ENCODE measurements at regions not wholly inside any gene's neighbourhood (a gene's known extent, or its start where the extent isn't known, plus 50 kb on each side); places are given as distances from the start of the nearest gene placed in this dataset.

DNA sequence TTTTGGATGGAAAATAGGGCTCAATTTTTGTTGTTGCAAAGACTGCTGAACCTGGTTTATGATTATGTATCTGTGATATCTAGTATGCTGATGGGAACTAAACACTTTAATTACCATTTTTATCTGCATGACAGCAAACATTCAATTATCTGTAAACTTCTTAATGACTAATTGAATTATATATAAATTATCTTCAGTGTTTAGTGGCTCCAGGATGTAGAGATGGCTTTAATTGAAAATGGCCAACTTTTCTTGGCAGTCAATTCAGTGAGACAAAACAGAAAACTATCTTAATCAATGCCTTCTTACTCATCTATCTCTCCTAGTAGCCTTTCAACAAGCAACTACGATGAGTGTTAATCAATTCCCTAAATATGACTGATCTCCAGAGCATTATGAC is 591.3 kb downstream of the HACE1 start:
- WGBS (ENCODE audit: insufficient coverage, low coverage, missing lambda C conversion rate), result 0% methylated on average over 1 of the region's 1 CpG
- in situ Hi-C loops (cut with MboI) (no loop called here), intact Hi-C loops (cut with micrococcal nuclease) (no loop called here)
- ChIA-PET CTCF (ENCODE audit: low intra/inter-chr PET ratio) (no interaction called here), POLR2A (no interaction called here)
- no peaks in the 10 kb centered on the region for H3K36me3 ChIP-seq (ENCODE audit: control insufficient read depth, insufficient read depth, low read length)
- no peak for DNase-seq (ENCODE audit: extremely low read depth in 1 of 4, low spot score in 3 of 4)
- no peaks in the 10 kb centered on the region for H3K27me3 ChIP-seq (ENCODE audit: control insufficient read depth in 2 of 2, insufficient read depth in 2 of 2, low read length in 2 of 2)
- no peak overlapping the region for H3K4me3 ChIP-seq
- ATAC-seq, result no peak
- no TSS peak for BruUV-seq (replicated peaks)
- no peaks in the 10 kb centered on the region for H4K20me1 ChIP-seq (replicated peaks; ENCODE audit: control insufficient read depth, insufficient read depth, low read length)
- no peak overlapping the region for H2AFZ ChIP-seq (ENCODE audit: low read depth, low read length)
- no peaks in the 10 kb centered on the region for H3K9me1 ChIP-seq (ENCODE audit: control insufficient read depth, insufficient read depth, low read length)
- no peak overlapping the region for H3K27ac ChIP-seq (ENCODE audit: extremely low read depth, low read depth, low read length)
- no peak overlapping the region for H3K9ac ChIP-seq (ENCODE audit: insufficient read depth in 1 of 2, low read depth in 2 of 2, low read length in 2 of 2)
- no peak for FAIRE-seq
- no peaks in the 10 kb centered on the region for H3K79me2 ChIP-seq (ENCODE audit: control insufficient read depth, insufficient read depth, low read length)
- TF ChIP-seq NFIX (CRISPR knock-in tag; IDR thresholded peaks at IDR 0.05; ENCODE audit: low read depth) (no peak), HEY1 (CRISPR knock-in tag; IDR thresholded peaks at IDR 0.05; ENCODE audit: borderline replicate concordance) (no peak), KLF16 (IDR thresholded peaks at IDR 0.05) (no peak), TAF9B (IDR thresholded peaks at IDR 0.05; ENCODE audit: partially characterized antibody) (no peak), EGR1 (conservative IDR thresholded peaks at IDR 0.05) (no peak), CBX8 (IDR thresholded peaks at IDR 0.05; ENCODE audit: borderline replicate concordance, extremely low read depth, low read depth, low read length, poor library complexity, severe bottlenecking) (no peak), NFE2L1 (tag; IDR thresholded peaks at IDR 0.05; ENCODE audit: borderline replicate concordance, low read depth) (no peak), CBFA2T2 (conservative IDR thresholded peaks at IDR 0.05) (no peak), ZC3H11A (IDR thresholded peaks at IDR 0.05; ENCODE audit: low read depth, low read length) (no peak), ZNF766 (CRISPR knock-in tag; conservative IDR thresholded peaks at IDR 0.05) (no peak), SAFB2 (IDR thresholded peaks at IDR 0.05; ENCODE audit: borderline replicate concordance, low read depth, low read length, severe bottlenecking) (no peak)
- TF ChIP-seq, protein P1, sequence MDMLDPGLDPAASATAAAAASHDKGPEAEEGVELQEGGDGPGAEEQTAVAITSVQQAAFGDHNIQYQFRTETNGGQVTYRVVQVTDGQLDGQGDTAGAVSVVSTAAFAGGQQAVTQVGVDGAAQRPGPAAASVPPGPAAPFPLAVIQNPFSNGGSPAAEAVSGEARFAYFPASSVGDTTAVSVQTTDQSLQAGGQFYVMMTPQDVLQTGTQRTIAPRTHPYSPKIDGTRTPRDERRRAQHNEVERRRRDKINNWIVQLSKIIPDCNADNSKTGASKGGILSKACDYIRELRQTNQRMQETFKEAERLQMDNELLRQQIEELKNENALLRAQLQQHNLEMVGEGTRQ (CRISPR knock-in tag; IDR thresholded peaks at IDR 0.05), result no peak
- TF ChIP-seq, protein P2, sequence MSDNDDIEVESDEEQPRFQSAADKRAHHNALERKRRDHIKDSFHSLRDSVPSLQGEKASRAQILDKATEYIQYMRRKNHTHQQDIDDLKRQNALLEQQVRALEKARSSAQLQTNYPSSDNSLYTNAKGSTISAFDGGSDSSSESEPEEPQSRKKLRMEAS (CRISPR knock-in tag; IDR thresholded peaks at IDR 0.05), result no peak
- no peak overlapping the region for H3K4me2 ChIP-seq (ENCODE audit: insufficient read depth, low read length)
- no peaks in the 10 kb centered on the region for H3K4me1 ChIP-seq (replicated peaks in 1 of 2; ENCODE audit: control insufficient read depth in 2 of 2, insufficient read depth in 2 of 2, low read length in 2 of 2)
- no peaks in the 10 kb centered on the region for H3K9me3 ChIP-seq (replicated peaks; ENCODE audit: control insufficient read depth, insufficient read depth, low read depth, low read length)
